Dermis blood vessel endothelial cell (primary cell): ENCODE measurements at regions not wholly inside any gene's neighbourhood (a gene's known extent, or its start where the extent isn't known, plus 50 kb on each side); places are given as distances from the start of the nearest gene placed in this dataset.

Source experiments
- DNase-seq: peaks from one replicate; pipeline ENCODE4 v3.0.0; 2010

GRCh38 chr7:85774986-85775385 is 588.1 kb upstream of the SEMA3D start:
- DNase-seq = no peak

GRCh38 chr7:85773116-85773728 is 586.4 kb upstream of the SEMA3D start:
- no peak for DNase-seq

- no peak for DNase-seq
Measured at GRCh38 chr7:85771516-85771915, 584.7 kb upstream of the SEMA3D start.

DNA sequence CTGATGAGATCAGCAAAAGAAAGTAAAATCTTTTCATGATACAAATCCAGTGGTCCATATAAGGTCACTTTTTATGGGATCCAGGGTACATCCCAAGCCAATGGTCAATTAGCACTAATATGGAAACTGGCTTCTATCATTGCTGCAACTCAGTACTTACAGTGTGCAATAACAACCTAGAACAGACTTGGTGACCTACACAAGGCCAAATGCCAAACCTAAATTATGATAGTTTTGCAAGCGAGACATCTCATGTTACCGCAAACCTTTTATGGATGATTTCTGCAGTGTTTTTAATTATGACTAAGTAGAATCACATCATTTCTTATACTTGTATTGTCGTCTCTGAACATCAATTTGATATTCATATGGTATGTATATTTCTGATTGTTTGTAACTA is 583.5 kb upstream of the SEMA3D start:
- no peak for DNase-seq

- no peak for DNase-seq
Measured at GRCh38 chr7:85765698-85766298, 578.9 kb upstream of the SEMA3D start.

GRCh38 chr7:85764034-85764433 is 577.2 kb upstream of the SEMA3D start:
- no peak for DNase-seq

- no peak for DNase-seq
Measured at GRCh38 chr7:85757348-85757747, 570.5 kb upstream of the SEMA3D start.

GRCh38 chr7:85750454-85750949 is 563.6 kb upstream of the SEMA3D start:
- DNase-seq = peak; percentile 47

DNA sequence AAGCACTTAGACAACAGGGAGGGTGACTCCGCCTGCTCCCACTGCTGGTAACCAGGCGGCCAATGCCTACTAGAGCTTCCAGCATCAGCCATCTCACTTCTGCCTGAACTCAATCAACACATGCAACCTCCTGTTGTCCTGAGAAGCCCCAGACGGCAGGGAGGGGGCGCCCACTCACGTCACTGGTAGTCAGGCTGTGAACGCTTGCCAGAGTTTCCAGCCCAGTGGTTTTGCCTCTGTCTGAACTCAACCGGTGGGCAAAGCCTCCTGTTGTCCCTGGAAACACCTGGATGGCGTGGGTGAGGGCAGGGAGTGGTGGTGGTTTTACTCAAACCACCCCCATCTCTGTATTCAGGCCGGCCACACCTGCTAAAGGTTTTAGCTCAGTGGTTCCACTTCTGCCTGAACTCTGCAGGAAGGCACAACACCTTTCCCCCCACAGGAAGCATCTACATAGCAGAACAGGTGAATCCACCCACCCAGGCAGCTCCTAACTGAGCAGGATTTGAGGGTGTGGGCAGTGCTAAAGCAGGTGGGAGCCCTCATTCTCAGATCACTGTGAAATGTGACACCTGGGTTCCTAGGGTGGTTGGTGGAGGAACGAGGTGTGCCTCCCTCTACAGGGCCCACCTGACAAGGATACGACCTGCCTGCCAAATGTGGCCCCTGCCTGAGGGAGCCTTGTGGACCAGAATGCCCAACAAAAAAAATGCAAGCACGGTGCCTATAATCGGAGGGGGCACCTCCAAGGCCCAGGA is 563.0 kb upstream of the SEMA3D start:
- no peak for DNase-seq

DNA sequence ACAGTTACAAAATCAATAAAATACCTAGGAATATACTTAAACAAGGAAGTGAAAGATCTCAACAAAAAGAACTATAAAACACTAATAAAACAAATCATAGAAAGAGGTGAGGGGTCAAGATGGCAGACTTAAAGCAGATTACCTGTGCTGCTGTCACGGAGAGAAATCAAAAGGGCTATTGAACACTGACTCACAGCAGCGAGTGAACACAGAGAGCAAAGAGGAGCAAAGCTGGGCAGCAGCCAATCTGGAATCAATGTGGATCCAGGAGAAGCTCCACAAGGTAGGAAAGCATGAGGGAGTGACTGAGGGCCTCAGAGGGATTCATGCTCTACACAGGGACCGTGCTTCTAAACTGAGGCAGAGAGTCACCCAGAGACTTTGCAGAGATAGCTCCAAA is 562.0 kb upstream of the SEMA3D start:
- DNase-seq = no peak

GRCh38 chr7:85737426-85737825 is 550.6 kb upstream of the SEMA3D start:
- DNase-seq = no peak

DNA sequence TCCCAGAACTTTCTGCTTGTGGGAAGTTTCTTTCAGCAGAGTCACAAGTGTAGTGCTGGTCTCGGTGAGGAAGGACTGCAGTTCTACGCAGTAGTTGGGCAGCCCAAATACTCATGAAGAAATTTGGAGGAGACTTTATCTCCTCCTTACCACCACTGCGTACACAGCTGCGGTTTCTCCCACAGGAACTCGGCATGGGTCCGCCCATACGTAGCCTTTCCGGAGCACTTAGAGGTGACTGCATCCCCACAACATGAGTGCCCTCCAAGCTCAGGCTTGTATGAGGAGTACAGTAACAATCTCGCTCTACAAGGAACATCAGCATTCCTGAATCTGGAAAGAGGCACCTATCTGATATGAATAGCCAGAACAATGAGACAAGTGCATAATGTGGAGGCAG is 549.2 kb upstream of the SEMA3D start:
- no peak for DNase-seq

DNA sequence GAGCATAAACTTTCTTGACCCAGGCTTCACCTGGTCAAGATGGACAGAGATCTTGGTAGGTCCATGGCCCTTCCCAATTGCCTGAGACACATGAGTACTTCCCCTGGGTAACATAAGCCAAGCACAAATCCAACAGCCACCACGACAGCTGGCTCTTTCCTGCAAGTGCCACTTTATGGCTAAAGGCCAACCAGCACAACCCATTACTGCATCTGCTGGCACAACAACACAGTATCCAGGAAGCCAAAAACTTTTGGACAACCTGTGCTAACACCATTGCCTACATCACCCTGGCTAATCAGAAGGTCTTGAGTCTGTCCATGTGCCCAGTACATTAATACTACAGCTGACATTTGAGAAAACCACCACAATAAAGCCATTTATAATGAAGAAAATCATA is 548.0 kb upstream of the SEMA3D start:
- DNase-seq = no peak

DNA sequence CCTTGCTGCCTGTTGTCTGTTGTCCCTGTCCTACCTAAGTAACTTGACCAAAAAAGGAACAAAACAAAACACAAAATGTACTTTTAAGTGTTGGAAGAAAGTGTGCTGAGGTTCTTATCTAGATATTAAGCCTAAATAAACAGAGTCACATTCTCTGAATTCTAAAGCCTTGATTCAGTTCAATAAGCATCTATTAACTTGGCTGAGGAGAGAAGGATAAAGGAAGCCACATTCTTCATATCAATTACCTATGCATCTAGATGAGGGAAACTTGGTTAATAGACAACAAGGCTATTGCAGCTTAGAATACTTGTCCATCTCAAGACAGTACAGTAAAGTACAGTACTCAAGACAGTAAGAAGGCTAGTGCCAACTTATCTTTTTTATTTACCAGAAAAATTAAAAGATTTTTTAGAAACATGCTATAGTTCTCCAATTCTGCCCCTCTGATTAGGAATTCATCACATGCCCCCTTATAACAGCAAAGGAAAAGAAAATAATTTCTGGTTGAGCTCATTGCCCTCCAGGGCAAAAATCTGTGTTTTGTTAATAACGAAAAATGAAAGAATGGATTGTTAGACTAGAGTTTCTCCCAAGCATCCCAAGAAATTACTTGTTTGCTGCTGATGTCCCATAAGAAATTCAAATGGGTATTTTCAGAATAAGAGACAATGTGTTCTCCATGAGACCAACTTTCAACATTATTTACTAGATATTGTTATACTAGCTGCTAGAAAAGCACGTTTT is 546.5 kb upstream of the SEMA3D start:
- no peak for DNase-seq

GRCh38 chr7:85730012-85730411 is 543.2 kb upstream of the SEMA3D start:
- DNase-seq = no peak

- no peak for DNase-seq
Measured at GRCh38 chr7:85725026-85725425, 538.2 kb upstream of the SEMA3D start.

- DNase-seq = no peak
Measured at GRCh38 chr7:85719981-85720953, 533.4 kb upstream of the SEMA3D start.

DNA sequence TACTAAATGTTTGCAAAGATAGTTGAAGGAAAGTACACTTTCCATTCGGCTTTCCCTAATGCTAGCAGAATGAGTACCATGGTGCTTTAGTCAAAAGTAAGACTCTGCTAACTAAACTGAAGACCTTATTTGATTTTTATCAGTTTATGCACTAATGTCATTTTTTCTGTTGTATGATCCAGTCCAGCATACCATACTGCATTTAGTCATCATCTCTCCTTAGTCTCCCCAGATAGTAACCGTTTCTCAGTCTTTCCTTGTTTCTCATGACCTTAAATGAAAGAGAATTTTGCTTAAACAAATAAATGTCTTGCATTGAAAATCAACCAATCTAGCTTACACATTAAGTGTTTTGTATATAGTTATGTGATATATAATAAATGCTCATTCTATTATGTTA is 529.5 kb upstream of the SEMA3D start:
- no peak for DNase-seq

DNA sequence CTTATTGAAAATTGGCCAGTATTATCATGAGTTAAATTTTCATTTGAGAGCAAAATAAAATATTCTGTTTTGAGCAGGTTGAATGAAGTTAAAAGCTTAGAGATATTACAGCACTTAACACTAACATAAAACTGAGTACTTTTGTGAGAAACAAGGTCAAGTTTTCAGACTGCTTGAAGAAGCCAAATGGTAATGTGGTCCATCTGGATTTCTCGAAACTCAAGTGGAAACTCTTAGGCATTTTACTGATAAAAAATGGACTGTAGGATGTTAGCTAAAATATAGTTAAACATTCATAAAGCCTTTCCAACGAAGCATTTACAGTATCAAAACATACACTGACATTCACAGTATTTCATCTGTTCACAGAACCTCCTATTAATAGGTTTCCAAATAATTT is 528.1 kb upstream of the SEMA3D start:
- no peak for DNase-seq

GRCh38 chr7:85714043-85714578 is 527.3 kb upstream of the SEMA3D start:
- no peak for DNase-seq

DNA sequence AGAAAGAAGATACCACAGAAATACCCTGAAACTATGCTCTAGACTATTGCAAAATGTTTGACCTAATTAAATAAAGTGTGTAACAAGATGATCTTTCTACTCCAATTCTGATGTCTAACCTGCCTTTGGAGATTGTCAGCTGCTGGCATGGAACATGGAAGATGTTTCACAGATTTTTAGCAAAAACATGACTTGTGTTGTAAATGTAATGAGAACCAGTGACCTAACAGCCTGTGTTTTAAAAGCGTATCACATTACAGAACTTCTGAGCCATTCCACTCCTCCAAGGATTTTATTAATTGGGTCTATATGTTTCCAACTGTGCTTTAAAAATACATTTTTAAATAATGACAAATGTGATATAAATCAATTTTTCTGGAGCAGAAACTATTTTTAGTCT is 526.3 kb upstream of the SEMA3D start:
- DNase-seq = no peak

DNA sequence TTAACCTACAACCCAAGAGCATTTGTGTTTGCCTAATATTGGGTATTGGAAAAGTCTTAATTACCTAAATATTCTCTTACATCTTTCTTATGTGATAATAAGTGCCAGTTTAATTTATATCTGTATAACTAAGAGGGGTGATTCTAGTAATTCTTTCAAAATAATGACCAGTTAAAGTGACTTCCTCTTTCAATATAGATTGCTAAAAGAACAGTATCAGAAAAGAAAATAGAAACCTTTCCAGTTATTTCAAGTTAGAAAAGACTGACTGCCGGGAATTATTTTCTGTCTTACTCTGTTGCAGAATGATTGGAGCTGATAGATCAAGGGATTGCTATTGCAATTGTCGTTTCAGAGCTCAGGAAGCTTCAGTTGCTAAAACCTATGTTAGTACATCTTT is 525.0 kb upstream of the SEMA3D start:
- no peak for DNase-seq
